WTC11 (cell line): ENCODE measurements at regions not wholly inside any gene's neighbourhood (a gene's known extent, or its start where the extent isn't known, plus 50 kb on each side); places are given as distances from the start of the nearest gene placed in this dataset.

ENCODE experiments used
- ESRRA ChIP-seq: sonication (generic); formaldehyde crosslinking; IDR thresholded peaks from 2 replicates; pipeline ENCODE4 v1.8.1; 2022; ENCODE audit warnings: mild to moderate bottlenecking, missing genetic modification reagents, borderline replicate concordance
- FOXJ3 ChIP-seq: sonication (generic); formaldehyde crosslinking; IDR thresholded peaks from 2 replicates; pipeline ENCODE4 v1.9.0; 2021; ENCODE audit warnings: missing genetic modification reagents, mild to moderate bottlenecking, borderline replicate concordance
- GABPB1 ChIP-seq: sonication (generic); formaldehyde crosslinking; IDR thresholded peaks from 2 replicates; pipeline ENCODE4 v1.8.1; 2023; ENCODE audit warnings: mild to moderate bottlenecking, missing genetic modification reagents
- NR2C2 ChIP-seq: sonication (generic); formaldehyde crosslinking; IDR thresholded peaks from 2 replicates; pipeline ENCODE4 v1.8.0; 2022; ENCODE audit warnings: mild to moderate bottlenecking, missing genetic modification reagents
- SMAD4 ChIP-seq: sonication (generic); formaldehyde crosslinking; IDR thresholded peaks from 2 replicates; pipeline ENCODE4 v1.8.0; 2022; ENCODE audit warnings: mild to moderate bottlenecking, missing genetic modification reagents
- ZNF121 ChIP-seq: sonication (generic); formaldehyde crosslinking; IDR thresholded peaks from 2 replicates; pipeline ENCODE4 v1.8.0; 2023; ENCODE audit warnings: missing genetic modification reagents
- ZNF138 ChIP-seq: sonication (generic); formaldehyde crosslinking; conservative IDR thresholded peaks from 2 replicates; pipeline ENCODE4 v1.8.1; 2022; ENCODE audit warnings: mild to moderate bottlenecking, moderate library complexity, missing genetic modification reagents
- ZNF281 ChIP-seq: sonication (generic); formaldehyde crosslinking; IDR thresholded peaks from 2 replicates; pipeline ENCODE4 v1.8.0; 2023; ENCODE audit warnings: mild to moderate bottlenecking, missing genetic modification reagents
- TF ChIP-seq, protein P1 (sequence below): fragments of 200-600 bp; IDR thresholded peaks from 2 replicates; pipeline ENCODE4 v1.8.0; 2022; ENCODE audit warnings: antibody characterized with exemption
- TF ChIP-seq, protein P2 (sequence below): sonication (generic); formaldehyde crosslinking; IDR thresholded peaks from 2 replicates; pipeline ENCODE4 v1.8.1; 2022; ENCODE audit warnings: low read depth, missing genetic modification reagents, borderline replicate concordance
- TF ChIP-seq, protein P3 (sequence below): sonication (generic); formaldehyde crosslinking; IDR thresholded peaks from 2 replicates; pipeline ENCODE4 v1.8.1; 2022; ENCODE audit warnings: low read depth, mild to moderate bottlenecking, moderate library complexity, missing genetic modification reagents, borderline replicate concordance
- TF ChIP-seq, protein P4 (sequence below): sonication (generic); formaldehyde crosslinking; IDR thresholded peaks from 2 replicates; pipeline ENCODE4 v1.8.0; 2022; ENCODE audit warnings: mild to moderate bottlenecking, missing genetic modification reagents
- TF ChIP-seq, protein P5 (sequence below): sonication (generic); formaldehyde crosslinking; IDR thresholded peaks from 2 replicates; pipeline ENCODE4 v1.8.1; 2022; ENCODE audit warnings: missing genetic modification reagents, borderline replicate concordance

- TF ChIP-seq, protein P1, sequence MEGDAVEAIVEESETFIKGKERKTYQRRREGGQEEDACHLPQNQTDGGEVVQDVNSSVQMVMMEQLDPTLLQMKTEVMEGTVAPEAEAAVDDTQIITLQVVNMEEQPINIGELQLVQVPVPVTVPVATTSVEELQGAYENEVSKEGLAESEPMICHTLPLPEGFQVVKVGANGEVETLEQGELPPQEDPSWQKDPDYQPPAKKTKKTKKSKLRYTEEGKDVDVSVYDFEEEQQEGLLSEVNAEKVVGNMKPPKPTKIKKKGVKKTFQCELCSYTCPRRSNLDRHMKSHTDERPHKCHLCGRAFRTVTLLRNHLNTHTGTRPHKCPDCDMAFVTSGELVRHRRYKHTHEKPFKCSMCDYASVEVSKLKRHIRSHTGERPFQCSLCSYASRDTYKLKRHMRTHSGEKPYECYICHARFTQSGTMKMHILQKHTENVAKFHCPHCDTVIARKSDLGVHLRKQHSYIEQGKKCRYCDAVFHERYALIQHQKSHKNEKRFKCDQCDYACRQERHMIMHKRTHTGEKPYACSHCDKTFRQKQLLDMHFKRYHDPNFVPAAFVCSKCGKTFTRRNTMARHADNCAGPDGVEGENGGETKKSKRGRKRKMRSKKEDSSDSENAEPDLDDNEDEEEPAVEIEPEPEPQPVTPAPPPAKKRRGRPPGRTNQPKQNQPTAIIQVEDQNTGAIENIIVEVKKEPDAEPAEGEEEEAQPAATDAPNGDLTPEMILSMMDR: no peak
- TF ChIP-seq ZNF121 (CRISPR knock-in tag) (no peak), NR2C2 (CRISPR knock-in tag) (no peak), FOXJ3 (CRISPR knock-in tag) (no peak), ESRRA (no peak), ZNF138 (no peak), ZNF281 (CRISPR knock-in tag) (no peak), SMAD4 (no peak), GABPB1 (no peak)
- TF ChIP-seq, protein P2, sequence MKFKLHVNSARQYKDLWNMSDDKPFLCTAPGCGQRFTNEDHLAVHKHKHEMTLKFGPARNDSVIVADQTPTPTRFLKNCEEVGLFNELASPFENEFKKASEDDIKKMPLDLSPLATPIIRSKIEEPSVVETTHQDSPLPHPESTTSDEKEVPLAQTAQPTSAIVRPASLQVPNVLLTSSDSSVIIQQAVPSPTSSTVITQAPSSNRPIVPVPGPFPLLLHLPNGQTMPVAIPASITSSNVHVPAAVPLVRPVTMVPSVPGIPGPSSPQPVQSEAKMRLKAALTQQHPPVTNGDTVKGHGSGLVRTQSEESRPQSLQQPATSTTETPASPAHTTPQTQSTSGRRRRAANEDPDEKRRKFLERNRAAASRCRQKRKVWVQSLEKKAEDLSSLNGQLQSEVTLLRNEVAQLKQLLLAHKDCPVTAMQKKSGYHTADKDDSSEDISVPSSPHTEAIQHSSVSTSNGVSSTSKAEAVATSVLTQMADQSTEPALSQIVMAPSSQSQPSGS (CRISPR knock-in tag): no peak
- TF ChIP-seq, protein P3, sequence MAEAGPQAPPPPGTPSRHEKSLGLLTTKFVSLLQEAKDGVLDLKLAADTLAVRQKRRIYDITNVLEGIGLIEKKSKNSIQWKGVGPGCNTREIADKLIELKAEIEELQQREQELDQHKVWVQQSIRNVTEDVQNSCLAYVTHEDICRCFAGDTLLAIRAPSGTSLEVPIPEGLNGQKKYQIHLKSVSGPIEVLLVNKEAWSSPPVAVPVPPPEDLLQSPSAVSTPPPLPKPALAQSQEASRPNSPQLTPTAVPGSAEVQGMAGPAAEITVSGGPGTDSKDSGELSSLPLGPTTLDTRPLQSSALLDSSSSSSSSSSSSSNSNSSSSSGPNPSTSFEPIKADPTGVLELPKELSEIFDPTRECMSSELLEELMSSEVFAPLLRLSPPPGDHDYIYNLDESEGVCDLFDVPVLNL (CRISPR knock-in tag): no peak
- TF ChIP-seq, protein P4, sequence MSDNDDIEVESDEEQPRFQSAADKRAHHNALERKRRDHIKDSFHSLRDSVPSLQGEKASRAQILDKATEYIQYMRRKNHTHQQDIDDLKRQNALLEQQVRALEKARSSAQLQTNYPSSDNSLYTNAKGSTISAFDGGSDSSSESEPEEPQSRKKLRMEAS (CRISPR knock-in tag): no peak
- TF ChIP-seq, protein P5, sequence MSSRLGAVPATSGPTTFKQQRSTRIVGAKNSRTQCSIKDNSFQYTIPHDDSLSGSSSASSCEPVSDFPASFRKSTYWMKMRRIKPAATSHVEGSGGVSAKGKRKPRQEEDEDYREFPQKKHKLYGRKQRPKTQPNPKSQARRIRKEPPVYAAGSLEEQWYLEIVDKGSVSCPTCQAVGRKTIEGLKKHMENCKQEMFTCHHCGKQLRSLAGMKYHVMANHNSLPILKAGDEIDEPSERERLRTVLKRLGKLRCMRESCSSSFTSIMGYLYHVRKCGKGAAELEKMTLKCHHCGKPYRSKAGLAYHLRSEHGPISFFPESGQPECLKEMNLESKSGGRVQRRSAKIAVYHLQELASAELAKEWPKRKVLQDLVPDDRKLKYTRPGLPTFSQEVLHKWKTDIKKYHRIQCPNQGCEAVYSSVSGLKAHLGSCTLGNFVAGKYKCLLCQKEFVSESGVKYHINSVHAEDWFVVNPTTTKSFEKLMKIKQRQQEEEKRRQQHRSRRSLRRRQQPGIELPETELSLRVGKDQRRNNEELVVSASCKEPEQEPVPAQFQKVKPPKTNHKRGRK (CRISPR knock-in tag): no peak
Measured at GRCh38 chr18:60292186-60292585, 80.4 kb downstream of the MC4R start.
